ENCODE measurements at regions not wholly inside any gene's neighbourhood (a gene's known extent, or its start where the extent isn't known, plus 50 kb on each side); places are given as distances from the start of the nearest gene placed in this dataset.

- TF ChIP-seq EZH2phosphoT487 (IDR thresholded peaks at IDR 0.05; ENCODE audit: insufficient read depth, low read depth), result no peak
- no peak for TF ChIP-seq EZH2 (IDR thresholded peaks at IDR 0.05; ENCODE audit: insufficient read depth, poor library complexity, severe bottlenecking)
Observed at GRCh38 chr7:84297616-84298015, 103.0 kb upstream of the SEMA3A start.

Data from GM23248 (cell line).